Central memory CD4-positive, alpha-beta T cell (primary cell): ENCODE measurements at regions not wholly inside any gene's neighbourhood (a gene's known extent, or its start where the extent isn't known, plus 50 kb on each side); places are given as distances from the start of the nearest gene placed in this dataset.

Experiments used
- DNase-seq: peaks from one replicate; pipeline ENCODE4 v3.0.0; 2022

GRCh38 chr20:61042506-61043385, 209.3 kb upstream of the CDH4 start:
- no peak for DNase-seq

GRCh38 chr20:61043681-61044080, 208.4 kb upstream of the CDH4 start:
- DNase-seq = no peak

GRCh38 chr20:61044499-61044898, 207.6 kb upstream of the CDH4 start:
- no peak for DNase-seq

GRCh38 chr20:61045091-61045490, 207.0 kb upstream of the CDH4 start:
- DNase-seq = no peak

GRCh38 chr20:61045876-61046585, 206.0 kb upstream of the CDH4 start:
- no peak for DNase-seq

- DNase-seq = no peak
Measured at GRCh38 chr20:61046721-61047351, 205.2 kb upstream of the CDH4 start.

GRCh38 chr20:61047515-61047914, 204.5 kb upstream of the CDH4 start:
- DNase-seq = no peak

- DNase-seq = no peak
Measured at GRCh38 chr20:61048302-61048701, 203.8 kb upstream of the CDH4 start.

- no peak for DNase-seq
Measured at GRCh38 chr20:61049684-61050083, 202.4 kb upstream of the CDH4 start.

- no peak for DNase-seq
Measured at GRCh38 chr20:61050336-61050890, 201.6 kb upstream of the CDH4 start.

- DNase-seq = no peak
Measured at GRCh38 chr20:61052195-61052750, 199.8 kb upstream of the CDH4 start.

GRCh38 chr20:61052776-61053442, 199.2 kb upstream of the CDH4 start:
- no peak for DNase-seq

- no peak for DNase-seq
Measured at GRCh38 chr20:61053487-61053886, 198.6 kb upstream of the CDH4 start.

- DNase-seq = no peak
Measured at GRCh38 chr20:61053889-61054288, 198.2 kb upstream of the CDH4 start.

- no peak for DNase-seq
Measured at GRCh38 chr20:61054411-61054810, 197.7 kb upstream of the CDH4 start.

GRCh38 chr20:61055180-61056010, 196.7 kb upstream of the CDH4 start:
- no peak for DNase-seq

GRCh38 chr20:61056116-61056515, 195.9 kb upstream of the CDH4 start:
- DNase-seq = no peak

- DNase-seq = no peak
Measured at GRCh38 chr20:61056627-61057442, 195.2 kb upstream of the CDH4 start.

GRCh38 chr20:61057443-61058121, 194.5 kb upstream of the CDH4 start:
- DNase-seq = no peak

- no peak for DNase-seq
Measured at GRCh38 chr20:61061981-61062380, 190.1 kb upstream of the CDH4 start.
